D721Med (cell line): ENCODE measurements at regions not wholly inside any gene's neighbourhood (a gene's known extent, or its start where the extent isn't known, plus 50 kb on each side); places are given as distances from the start of the nearest gene placed in this dataset.

Experiments
- DNase-seq: peaks from one replicate; pipeline ENCODE4 v3.0.0; 2011; ENCODE audit warnings: low spot score; ENCODE audit not compliant: insufficient read length
- FAIRE-seq: peaks from 2 replicates; lab custom pipeline; 2011; peaks lifted over from hg19 to GRCh38; lab: Jason Lieb, UNC
- TF ChIP-seq, protein P1 (sequence below): IDR thresholded peaks from 2 replicates; pipeline ENCODE4 v1.5.1; 2012; ENCODE audit warnings: mild to moderate bottlenecking, control low read depth; ENCODE audit not compliant: insufficient read depth; ENCODE audit errors: missing control alignments

DNA sequence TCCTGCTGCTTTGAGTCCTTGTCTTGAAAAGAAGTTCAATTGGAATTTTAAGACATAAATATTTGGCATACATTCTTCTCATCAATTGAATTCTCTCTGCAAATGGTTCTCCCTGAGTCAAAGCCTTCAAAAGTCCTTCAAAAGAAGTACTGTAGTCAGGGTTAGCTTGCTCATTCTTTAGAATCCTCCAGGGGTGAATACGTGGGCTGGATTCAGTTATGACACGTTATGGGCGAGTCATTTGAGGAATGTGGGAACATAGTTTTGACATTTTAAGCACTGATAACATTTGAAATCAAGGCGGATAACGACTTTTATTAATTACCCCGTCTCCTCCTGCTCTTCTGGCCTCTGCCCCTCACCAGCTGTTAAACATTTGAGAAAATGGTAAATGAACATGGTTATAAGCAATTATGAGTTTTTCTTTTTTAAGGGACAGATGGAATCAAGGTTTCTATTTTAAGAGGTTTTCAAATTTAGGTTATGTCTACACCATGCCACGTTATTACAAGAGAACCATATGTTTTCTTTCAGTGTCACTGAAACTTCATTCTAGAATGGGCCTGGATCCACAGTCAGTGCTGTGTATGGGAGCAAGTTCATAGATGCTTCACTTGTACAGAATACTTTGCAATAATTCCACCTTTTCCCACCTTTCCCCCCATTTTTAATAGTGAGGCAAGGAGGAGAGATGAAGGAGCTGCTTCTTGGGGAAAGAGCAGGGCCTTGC is 273.1 kb downstream of the TSN start:
- TF ChIP-seq, protein P1, sequence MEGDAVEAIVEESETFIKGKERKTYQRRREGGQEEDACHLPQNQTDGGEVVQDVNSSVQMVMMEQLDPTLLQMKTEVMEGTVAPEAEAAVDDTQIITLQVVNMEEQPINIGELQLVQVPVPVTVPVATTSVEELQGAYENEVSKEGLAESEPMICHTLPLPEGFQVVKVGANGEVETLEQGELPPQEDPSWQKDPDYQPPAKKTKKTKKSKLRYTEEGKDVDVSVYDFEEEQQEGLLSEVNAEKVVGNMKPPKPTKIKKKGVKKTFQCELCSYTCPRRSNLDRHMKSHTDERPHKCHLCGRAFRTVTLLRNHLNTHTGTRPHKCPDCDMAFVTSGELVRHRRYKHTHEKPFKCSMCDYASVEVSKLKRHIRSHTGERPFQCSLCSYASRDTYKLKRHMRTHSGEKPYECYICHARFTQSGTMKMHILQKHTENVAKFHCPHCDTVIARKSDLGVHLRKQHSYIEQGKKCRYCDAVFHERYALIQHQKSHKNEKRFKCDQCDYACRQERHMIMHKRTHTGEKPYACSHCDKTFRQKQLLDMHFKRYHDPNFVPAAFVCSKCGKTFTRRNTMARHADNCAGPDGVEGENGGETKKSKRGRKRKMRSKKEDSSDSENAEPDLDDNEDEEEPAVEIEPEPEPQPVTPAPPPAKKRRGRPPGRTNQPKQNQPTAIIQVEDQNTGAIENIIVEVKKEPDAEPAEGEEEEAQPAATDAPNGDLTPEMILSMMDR, result no peak
- DNase-seq (no peak), FAIRE-seq (no peak)

DNA sequence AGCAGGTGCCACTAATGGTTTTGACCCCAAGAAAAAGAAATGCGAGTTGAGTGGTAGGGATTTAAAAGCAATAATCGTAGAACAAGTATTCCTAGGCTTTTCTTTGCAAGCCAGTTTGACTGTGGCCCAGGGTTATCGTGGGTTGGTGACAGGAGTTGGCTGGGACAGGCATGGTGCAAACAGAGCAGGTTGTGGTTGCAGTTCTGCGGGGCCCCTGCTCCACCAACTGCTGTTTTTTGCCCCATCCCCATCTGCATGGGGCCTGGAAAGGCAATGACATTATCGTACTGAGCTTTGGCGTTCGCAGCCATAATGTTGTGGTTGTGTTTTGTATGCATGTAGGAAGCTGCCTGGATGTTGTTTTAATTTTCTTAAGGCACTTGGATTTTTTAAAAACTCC is 274.0 kb downstream of the TSN start:
- DNase-seq (no peak), FAIRE-seq (no peak)
- TF ChIP-seq, protein P1, result no peak

DNA sequence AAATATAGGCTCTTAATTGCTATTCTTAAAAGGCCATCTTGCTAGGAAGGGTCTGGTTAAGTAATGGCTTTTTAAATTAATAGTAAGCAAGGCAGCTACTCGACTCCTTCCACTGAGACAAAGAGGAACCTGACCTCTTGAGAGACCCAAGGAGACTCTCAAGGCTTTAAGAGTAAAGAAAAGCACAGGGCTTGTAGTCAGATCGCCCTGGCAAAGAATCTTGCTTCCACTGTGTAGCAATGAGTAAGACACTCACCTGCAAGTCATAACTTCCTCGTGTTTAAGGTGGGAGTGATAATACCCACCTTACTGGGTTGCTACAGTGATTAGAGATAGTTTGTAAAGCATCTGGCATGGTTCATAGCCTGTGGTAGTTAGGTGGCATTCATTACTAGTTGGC is 274.5 kb downstream of the TSN start:
- no peak for FAIRE-seq
- TF ChIP-seq, protein P1, result no peak
- DNase-seq, result no peak

DNA sequence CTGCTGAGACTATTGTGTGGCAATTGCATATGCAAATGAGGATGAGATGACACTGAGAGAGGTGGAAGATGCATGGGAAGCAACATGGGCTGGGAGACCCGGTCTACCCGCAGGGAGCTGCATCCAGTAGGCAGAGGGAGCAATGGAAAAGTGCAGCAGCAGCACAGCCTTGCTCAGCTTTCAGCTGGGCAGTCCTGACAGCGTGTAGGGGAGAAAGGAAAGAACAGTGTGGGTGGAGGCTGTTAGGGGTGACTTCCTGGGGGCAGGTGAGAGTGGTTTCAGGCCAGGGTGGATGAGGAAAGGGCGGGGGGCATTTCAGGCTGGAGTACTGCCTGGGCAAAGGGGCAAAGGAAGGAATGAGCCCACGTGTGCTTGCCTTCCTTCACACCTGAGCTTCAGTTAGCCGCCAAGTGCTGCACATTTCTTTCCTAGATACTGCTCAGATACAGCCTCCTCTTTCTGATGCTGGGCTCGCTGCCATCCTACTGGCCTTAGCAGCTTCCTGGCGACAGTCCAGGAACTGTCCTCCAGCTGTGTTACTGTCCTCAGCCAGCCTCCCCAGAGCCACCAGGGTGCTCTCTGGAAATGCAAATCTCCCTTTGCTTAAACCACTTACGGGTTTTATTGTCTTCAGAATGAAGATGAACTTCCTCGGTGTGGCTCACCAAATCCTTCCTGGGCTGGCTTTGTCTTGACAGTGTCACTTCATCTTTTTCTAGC is 276.3 kb downstream of the TSN start:
- FAIRE-seq (no peak), DNase-seq (no peak)
- TF ChIP-seq, protein P1, result no peak

DNA sequence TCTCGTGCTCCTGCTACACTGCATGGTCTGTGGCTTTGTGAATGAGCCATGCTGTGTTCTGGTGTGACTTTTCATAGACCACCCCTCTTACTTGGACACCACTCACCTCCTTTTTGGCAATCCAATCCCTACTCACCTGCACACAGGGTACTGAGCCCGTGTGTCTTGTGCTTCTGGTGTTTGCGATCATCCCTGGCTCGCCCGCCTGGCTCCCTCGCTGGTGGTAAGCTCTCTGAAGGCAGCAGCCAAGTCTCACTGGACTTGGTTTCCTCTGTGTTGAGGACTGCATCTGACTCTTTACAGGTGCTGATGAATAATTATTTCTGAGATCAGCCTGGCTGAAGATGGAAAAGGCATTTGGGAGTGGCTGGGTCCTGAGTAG is 276.8 kb downstream of the TSN start:
- DNase-seq, result no peak
- FAIRE-seq, result no peak
- TF ChIP-seq, protein P1, result no peak

DNA sequence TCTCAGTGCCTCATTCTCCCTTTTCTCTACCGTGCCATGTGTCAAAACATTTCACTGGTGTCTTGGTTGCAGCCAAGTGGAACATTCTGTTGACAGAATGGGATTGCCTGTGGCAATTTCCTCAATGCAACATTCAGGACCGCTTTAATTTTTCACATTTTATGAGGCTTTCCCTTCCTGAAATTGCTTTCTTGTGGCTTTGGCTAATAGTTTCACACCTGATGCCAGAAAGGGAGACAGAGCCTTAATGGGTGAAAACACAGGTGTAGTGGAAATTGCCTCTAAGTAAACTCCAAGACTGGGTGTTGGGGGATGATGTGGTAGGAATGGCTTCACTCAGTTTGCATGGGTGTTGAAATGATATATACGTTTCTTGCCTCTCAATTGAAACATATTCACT is 278.3 kb downstream of the TSN start:
- TF ChIP-seq, protein P1, result no peak
- FAIRE-seq, result no peak
- DNase-seq, result no peak

DNA sequence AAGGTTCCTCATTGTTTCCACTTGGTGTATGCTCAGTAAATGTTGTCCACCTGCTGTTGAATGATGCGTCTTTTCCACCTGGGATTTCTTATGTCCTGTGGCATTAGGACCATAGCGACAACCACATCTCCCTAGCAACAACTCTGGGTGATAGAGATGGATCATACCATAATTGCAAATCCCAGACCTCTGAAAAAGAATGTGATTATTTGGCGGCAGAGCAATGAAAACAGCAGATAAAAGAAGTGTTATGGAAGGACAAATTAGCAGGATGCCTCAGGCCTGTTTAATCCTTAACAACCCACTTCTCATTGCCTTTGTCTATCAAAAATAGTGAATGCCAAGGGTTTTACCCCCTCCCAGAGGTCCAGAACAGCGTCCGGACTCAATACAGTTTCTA is 278.9 kb downstream of the TSN start:
- TF ChIP-seq, protein P1, result no peak
- no peak for FAIRE-seq
- DNase-seq, result no peak
